ENCODE measurements at regions not wholly inside any gene's neighbourhood (a gene's known extent, or its start where the extent isn't known, plus 50 kb on each side); places are given as distances from the start of the nearest gene placed in this dataset.

DNA sequence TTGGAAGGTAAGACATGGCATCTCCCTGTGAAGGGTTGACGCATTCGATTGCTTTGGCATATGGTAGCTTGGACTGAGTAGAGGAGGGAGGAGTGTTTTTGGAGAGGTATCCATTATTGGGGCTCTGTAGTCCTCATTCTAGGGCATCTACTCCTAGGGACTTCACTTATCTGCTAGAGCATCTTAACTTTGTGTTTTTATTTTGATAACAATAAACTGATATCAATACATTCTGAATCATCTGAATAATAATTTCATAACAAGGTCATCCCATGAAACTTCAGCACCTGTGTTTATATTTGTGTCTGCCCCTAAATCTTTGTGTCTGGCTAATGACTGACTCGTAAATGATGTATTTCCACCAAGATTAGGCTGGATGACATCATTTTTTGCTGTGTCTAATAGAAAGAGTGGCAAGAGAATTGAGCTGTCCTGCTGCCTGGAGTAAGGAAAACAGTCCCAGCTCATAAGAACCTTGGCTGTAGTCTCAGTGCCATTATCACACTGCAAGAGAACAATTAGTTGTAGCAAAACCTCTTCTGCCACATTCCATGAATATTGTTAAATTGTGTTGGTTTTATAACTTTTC, 288.5 kb downstream of the PRL start:
- TF ChIP-seq GATA2 (IDR thresholded peaks at IDR 0.05; ENCODE audit: insufficient read depth, insufficient read length, low read depth, low read length) (peak; percentile 92), JUN (IDR thresholded peaks at IDR 0.05; ENCODE audit: borderline replicate concordance, insufficient read depth, insufficient read length, low read depth) (peak; percentile 11), MYC (IDR thresholded peaks at IDR 0.05; ENCODE audit: low read depth, low read length) (no peak), EZH2 (IDR thresholded peaks at IDR 0.05; ENCODE audit: borderline replicate concordance, low read depth, low read length, severe bottlenecking) (no peak), POLR2AphosphoS5 (IDR thresholded peaks at IDR 0.05; ENCODE audit: insufficient read depth, low read depth, low read length) (peak; percentile 15), FOS (IDR thresholded peaks at IDR 0.05; ENCODE audit: borderline replicate concordance, insufficient read depth, low read length) (peak; percentile 59)
- no peak overlapping the region for H2AFZ ChIP-seq (ENCODE audit: low read depth, low read length)
- H3K9me3 ChIP-seq (replicated peaks; ENCODE audit: control insufficient read depth, insufficient read depth, low read length) = no peaks in the 10 kb centered on the region
- no peak overlapping the region for H3K9ac ChIP-seq (replicated peaks; ENCODE audit: extremely low read depth, insufficient read depth, low read length)
- intact Hi-C loops (cut with micrococcal nuclease) (loop anchor here (1.0 kb wide), 1 partner anchor 17 kb away; no protein-coding TSS in a partner anchor), dilution Hi-C loops (cut with MboI; ENCODE audit: extremely low pct_ligation_motif_present, low sequenced_read_pairs) (no loop called here)
- H3K4me2 ChIP-seq (ENCODE audit: insufficient read depth, low read length) = no peak overlapping the region
- H3K27me3 ChIP-seq (ENCODE audit: control insufficient read depth in 2 of 2, insufficient read depth in 2 of 2, low read length in 2 of 2) = no peaks in the 10 kb centered on the region
- H3K9me1 ChIP-seq (replicated peaks; ENCODE audit: control insufficient read depth, extremely low read depth, insufficient read depth, low read length) = no peaks in the 10 kb centered on the region
- DNase-seq (ENCODE audit: low read depth, low spot score) (peak; percentile 71), FAIRE-seq (no peak)
- H3K4me3 ChIP-seq (replicated peaks in 1 of 3; ENCODE audit: insufficient read depth in 1 of 3, low read depth in 1 of 3, low read length in 3 of 3) = no peak overlapping the region
- no TSS peak for BruUV-seq (replicated peaks)
- H4K20me1 ChIP-seq (replicated peaks; ENCODE audit: control insufficient read depth, extremely low read depth, insufficient read depth, low read length) = no peaks in the 10 kb centered on the region
- H3K27ac ChIP-seq (ENCODE audit: insufficient read depth, low read depth, low read length) = peak overlapping the region; percentile 17
- ChIA-PET POLR2A (no interaction called here), CTCF (interaction anchor here (1.2 to 1.9 kb wide), 3 partner anchors 9 to 66 kb away, joined by 3 to 9 read pairs (median 3); no protein-coding TSS in a partner anchor)
- no peaks in the 10 kb centered on the region for H3K79me2 ChIP-seq (ENCODE audit: control insufficient read depth, insufficient read depth, low read length)
- H3K36me3 ChIP-seq (ENCODE audit: control insufficient read depth in 2 of 2, extremely low read depth in 1 of 2, insufficient read depth in 2 of 2, low read length in 2 of 2) = no peaks in the 10 kb centered on the region
- H3K4me1 ChIP-seq (ENCODE audit: control insufficient read depth, extremely low read depth, insufficient read depth, low read length) = peaks cover 7% of the 10 kb centered on the region

DNA sequence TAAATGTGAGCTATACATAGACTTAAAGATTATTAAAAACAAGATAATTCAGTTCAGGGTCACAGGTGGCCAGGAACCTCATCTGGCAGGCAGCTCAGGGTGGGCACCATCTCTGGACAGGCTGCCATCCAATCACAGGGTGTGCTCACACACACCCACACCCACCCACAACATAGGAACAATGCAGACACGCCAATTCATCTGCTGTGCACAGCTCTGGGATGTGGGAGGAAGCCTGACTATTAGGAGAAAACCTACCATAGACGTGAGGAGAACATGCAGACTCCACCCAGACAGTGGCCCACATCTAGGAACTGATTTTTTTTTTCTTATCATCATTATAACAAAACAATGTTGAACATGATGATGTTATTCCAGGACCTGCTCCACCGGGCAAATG, 286.7 kb downstream of the PRL start:
- peaks cover 7% of the 10 kb centered on the region for H3K4me1 ChIP-seq (ENCODE audit: control insufficient read depth, extremely low read depth, insufficient read depth, low read length)
- TF ChIP-seq POLR2A (IDR thresholded peaks at IDR 0.05; ENCODE audit: low read depth, low read length) (no peak), GATA2 (IDR thresholded peaks at IDR 0.05; ENCODE audit: insufficient read depth, insufficient read length, low read depth, low read length) (no peak), JUN (IDR thresholded peaks at IDR 0.05; ENCODE audit: borderline replicate concordance, insufficient read depth, insufficient read length, low read depth) (no peak), POLR2AphosphoS5 (IDR thresholded peaks at IDR 0.05; ENCODE audit: insufficient read depth, low read depth, low read length) (no peak), EZH2 (IDR thresholded peaks at IDR 0.05; ENCODE audit: borderline replicate concordance, low read depth, low read length, severe bottlenecking) (no peak), MYC (IDR thresholded peaks at IDR 0.05; ENCODE audit: low read depth, low read length) (no peak), FOS (IDR thresholded peaks at IDR 0.05; ENCODE audit: borderline replicate concordance, insufficient read depth, low read length) (no peak)
- TF ChIP-seq, protein P1, sequence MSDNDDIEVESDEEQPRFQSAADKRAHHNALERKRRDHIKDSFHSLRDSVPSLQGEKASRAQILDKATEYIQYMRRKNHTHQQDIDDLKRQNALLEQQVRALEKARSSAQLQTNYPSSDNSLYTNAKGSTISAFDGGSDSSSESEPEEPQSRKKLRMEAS (IDR thresholded peaks at IDR 0.05; ENCODE audit: insufficient read depth, insufficient read length) = no peak
- TF ChIP-seq, protein P2, sequence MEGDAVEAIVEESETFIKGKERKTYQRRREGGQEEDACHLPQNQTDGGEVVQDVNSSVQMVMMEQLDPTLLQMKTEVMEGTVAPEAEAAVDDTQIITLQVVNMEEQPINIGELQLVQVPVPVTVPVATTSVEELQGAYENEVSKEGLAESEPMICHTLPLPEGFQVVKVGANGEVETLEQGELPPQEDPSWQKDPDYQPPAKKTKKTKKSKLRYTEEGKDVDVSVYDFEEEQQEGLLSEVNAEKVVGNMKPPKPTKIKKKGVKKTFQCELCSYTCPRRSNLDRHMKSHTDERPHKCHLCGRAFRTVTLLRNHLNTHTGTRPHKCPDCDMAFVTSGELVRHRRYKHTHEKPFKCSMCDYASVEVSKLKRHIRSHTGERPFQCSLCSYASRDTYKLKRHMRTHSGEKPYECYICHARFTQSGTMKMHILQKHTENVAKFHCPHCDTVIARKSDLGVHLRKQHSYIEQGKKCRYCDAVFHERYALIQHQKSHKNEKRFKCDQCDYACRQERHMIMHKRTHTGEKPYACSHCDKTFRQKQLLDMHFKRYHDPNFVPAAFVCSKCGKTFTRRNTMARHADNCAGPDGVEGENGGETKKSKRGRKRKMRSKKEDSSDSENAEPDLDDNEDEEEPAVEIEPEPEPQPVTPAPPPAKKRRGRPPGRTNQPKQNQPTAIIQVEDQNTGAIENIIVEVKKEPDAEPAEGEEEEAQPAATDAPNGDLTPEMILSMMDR (IDR thresholded peaks at IDR 0.05; ENCODE audit: extremely low read depth in 1 of 2, insufficient read depth in 1 of 2, low read depth in 1 of 2, low read length in 2 of 2) = no peak
- H3K9ac ChIP-seq (replicated peaks; ENCODE audit: extremely low read depth, insufficient read depth, low read length) = no peak overlapping the region
- no peak for FAIRE-seq
- no peaks in the 10 kb centered on the region for H3K9me3 ChIP-seq (replicated peaks; ENCODE audit: control insufficient read depth, insufficient read depth, low read length)
- no peak overlapping the region for H3K27ac ChIP-seq (ENCODE audit: insufficient read depth, low read depth, low read length)
- no peak overlapping the region for H3K4me3 ChIP-seq (replicated peaks in 1 of 3; ENCODE audit: insufficient read depth in 1 of 3, low read depth in 1 of 3, low read length in 3 of 3)
- no peaks in the 10 kb centered on the region for H3K9me1 ChIP-seq (replicated peaks; ENCODE audit: control insufficient read depth, extremely low read depth, insufficient read depth, low read length)
- no peaks in the 10 kb centered on the region for H3K36me3 ChIP-seq (ENCODE audit: control insufficient read depth in 2 of 2, extremely low read depth in 1 of 2, insufficient read depth in 2 of 2, low read length in 2 of 2)
- dilution Hi-C loops (cut with MboI; ENCODE audit: extremely low pct_ligation_motif_present, low sequenced_read_pairs) (no loop called here), intact Hi-C loops (cut with micrococcal nuclease) (no loop called here)
- DNase-seq (ENCODE audit: low read depth, low spot score) = no peak
- no TSS peak for BruUV-seq (replicated peaks)
- H3K79me2 ChIP-seq (ENCODE audit: control insufficient read depth, insufficient read depth, low read length) = no peaks in the 10 kb centered on the region
- H4K20me1 ChIP-seq (replicated peaks; ENCODE audit: control insufficient read depth, extremely low read depth, insufficient read depth, low read length) = no peaks in the 10 kb centered on the region
- POLR2A ChIA-PET = no interaction called here
- CTCF ChIA-PET = interaction anchor here (0.9 kb wide), 1 partner anchor 12 kb away, joined by 3 read pairs; no protein-coding TSS in a partner anchor
- H3K27me3 ChIP-seq (ENCODE audit: control insufficient read depth in 2 of 2, insufficient read depth in 2 of 2, low read length in 2 of 2) = no peaks in the 10 kb centered on the region
- no peak overlapping the region for H3K4me2 ChIP-seq (ENCODE audit: insufficient read depth, low read length)
- no peak overlapping the region for H2AFZ ChIP-seq (ENCODE audit: low read depth, low read length)

Measured in endothelial cell of umbilical vein (primary cell).